ENCODE measurements at regions not wholly inside any gene's neighbourhood (a gene's known extent, or its start where the extent isn't known, plus 50 kb on each side); places are given as distances from the start of the nearest gene placed in this dataset.

GRCh38 chr2:173676647-173677046 is 288.5 kb downstream of the SP3 start:
- TF ChIP-seq EZH2phosphoT487 (IDR thresholded peaks at IDR 0.05; ENCODE audit: borderline replicate concordance), result no peak
- no peak for TF ChIP-seq CTCF (conservative IDR thresholded peaks at IDR 0.05; ENCODE audit: low read length)
